ENCODE measurements at regions not wholly inside any gene's neighbourhood (a gene's known extent, or its start where the extent isn't known, plus 50 kb on each side); places are given as distances from the start of the nearest gene placed in this dataset.
"Not testable (repeated sequence)": the region's sequence is repeated elsewhere in the genome, so short reads cannot be mapped to it uniquely, and the experiment has no call there.

GRCh38 chr22:12638319-12638718 lies 2889.7 kb upstream of the OR11H1 start:
- WGBS, 2 donors: 74 to 76% methylated on average over 3 of the region's 3 CpGs
- H3K4me1 ChIP-seq; H3K36me3 ChIP-seq; DNase-seq; H3K27me3 ChIP-seq; H3K27ac ChIP-seq; ATAC-seq (ENCODE audit: low FRiP score in 2 of 2); H3K4me3 ChIP-seq: not testable (repeated sequence)
- peaks cover 0 to 21% (median 2%) of the 10 kb centered on the region in 4 donors for H3K9me3 ChIP-seq
